NCI-H1092 treated with DMSO at 0.1 percent for 48 hours (cell line): ENCODE measurements at regions not wholly inside any gene's neighbourhood (a gene's known extent, or its start where the extent isn't known, plus 50 kb on each side); places are given as distances from the start of the nearest gene placed in this dataset.

Source experiments
- DNase-seq: peaks from one replicate; lab custom pipeline; 2025; lab: John Stamatoyannopoulos, UW

DNA sequence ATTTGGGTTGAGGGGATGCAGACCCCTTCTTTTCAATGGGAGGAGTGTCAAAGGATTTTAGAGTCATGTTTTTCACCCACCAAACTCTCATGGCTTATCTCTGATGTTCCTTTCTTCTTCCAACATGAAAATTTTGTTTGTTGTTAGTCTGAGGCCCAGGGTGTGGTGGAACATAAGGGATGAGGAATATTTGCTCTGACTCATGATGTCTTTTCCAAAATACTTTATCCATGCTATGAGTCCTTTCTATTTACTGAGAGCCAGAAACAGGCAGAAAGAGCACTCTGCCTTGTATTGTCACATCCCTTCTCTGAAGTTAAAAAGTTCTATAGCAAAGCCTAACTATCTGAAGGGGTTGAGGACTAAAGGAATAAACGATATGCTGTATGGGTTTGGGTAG is 61.6 kb upstream of the GYPA start:
- DNase-seq, result no peak

GRCh38 chr4:144203155-144203554 is 62.6 kb upstream of the GYPA start:
- no peak for DNase-seq

- DNase-seq, result no peak
Measured at GRCh38 chr4:144204431-144204830, 63.9 kb upstream of the GYPA start.

DNA sequence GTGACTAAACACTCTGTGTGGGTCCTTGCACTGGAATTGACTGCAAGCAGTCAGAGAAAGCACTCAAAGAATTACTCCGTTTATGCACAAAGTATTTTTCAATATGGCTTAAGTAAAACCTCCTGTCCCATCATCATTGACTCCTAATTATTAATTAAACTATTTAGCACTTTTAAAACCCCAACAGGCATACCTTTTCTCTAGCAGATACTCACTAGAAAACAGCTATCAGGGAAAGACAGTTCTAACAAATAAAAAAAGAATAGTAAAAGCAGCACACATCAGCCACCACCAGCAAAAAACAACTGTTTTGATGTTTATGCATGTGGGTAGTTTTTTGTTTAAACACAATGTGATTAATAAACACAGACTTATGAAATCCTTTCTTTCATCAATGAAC is 66.2 kb upstream of the GYPA start:
- DNase-seq, result no peak

GRCh38 chr4:144208074-144208473 is 67.6 kb upstream of the GYPA start:
- DNase-seq, result no peak

GRCh38 chr4:144209491-144209890 is 69.0 kb upstream of the GYPA start:
- no peak for DNase-seq

- no peak for DNase-seq
Measured at GRCh38 chr4:144213371-144213770, 72.9 kb upstream of the GYPA start.

DNA sequence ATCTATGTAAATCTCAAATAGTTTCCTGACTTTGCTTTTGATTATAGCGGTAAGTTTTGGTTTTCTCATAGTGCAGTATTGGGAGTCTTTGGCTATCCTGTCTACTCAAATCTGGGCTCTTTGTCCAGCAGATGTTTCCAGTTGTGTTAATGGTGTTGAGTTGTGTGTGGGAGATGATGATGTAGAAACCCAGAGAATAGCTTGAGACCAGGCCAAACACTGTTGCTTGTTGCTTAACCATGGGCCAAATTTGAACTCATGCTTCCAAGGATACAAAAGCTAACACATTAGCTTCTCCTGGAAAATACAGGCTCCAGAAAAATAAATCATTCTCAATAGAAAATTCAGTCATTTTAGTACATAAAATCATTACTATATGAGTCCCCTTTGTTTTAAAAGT is 82.6 kb upstream of the GYPA start:
- DNase-seq, result no peak

GRCh38 chr4:144223661-144224060 is 83.1 kb upstream of the GYPA start:
- no peak for DNase-seq

- no peak for DNase-seq
Measured at GRCh38 chr4:144259285-144259684, 118.8 kb upstream of the GYPA start.

DNA sequence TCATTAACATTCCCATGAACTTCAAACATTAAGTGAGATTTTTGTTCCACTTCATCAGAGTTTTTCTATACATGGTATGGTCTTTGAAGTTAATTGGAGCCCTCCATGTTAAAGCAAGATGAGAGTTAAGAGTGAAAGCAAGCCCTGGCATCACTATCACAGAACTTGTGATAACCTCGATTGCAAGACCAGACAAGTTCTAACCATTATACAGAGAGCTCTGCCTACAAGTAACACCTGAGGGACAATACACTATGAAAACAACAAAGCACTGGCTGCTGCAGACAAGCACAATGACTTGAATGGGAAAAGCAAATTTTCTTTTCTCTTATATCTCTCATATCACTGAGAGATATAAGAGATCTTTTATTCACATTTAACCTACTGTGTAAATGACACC is 126.6 kb upstream of the GYPA start:
- no peak for DNase-seq

GRCh38 chr4:144280688-144281087 is 140.2 kb upstream of the GYPA start:
- DNase-seq, result no peak

- DNase-seq, result no peak
Measured at GRCh38 chr4:144283526-144283925, 143.0 kb upstream of the GYPA start.

DNA sequence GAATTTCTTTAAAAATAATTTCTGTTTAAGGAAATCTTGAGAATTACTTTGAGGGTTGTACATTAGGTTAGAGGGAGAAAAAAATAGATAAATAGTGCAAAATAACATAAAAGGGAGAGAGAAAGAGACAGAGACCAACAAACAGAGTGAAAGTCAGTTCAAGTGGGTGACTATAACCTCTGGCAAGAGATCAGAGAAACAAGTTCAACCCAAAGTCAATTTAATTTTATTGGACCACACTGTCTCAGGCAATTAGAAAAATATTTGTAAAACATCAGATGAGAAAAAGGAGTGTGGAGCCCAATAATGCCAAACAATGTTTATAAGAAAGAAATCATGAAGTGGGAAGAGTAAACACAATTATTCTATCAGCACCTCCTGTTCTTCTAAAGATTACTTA is 143.5 kb upstream of the GYPA start:
- no peak for DNase-seq

- DNase-seq, result no peak
Measured at GRCh38 chr4:144288011-144288903, 147.7 kb upstream of the GYPA start.

GRCh38 chr4:144289667-144290428 is 149.3 kb upstream of the GYPA start:
- DNase-seq, result no peak

GRCh38 chr4:144291164-144291563 is 150.6 kb upstream of the GYPA start:
- DNase-seq, result no peak

DNA sequence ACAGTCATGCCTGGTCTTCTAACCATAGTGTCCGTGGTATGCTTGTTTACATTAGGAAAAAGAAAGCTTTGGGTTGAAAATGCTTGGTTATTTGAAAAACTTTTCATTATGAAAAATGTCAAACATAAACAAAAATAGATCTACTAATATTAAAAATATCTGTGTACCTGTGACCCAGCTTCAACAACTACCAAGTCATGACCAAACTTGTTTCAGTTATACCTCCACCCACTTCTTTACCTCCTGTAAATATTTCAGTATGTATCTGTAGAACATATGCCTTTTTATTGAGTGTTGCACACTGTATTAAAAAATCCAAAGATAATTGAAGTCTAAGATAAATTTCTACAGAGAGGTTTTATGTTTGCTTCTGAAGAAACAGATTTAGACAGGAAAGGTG is 153.7 kb upstream of the GYPA start:
- no peak for DNase-seq

- no peak for DNase-seq
Measured at GRCh38 chr4:144295286-144295995, 154.9 kb upstream of the GYPA start.

DNA sequence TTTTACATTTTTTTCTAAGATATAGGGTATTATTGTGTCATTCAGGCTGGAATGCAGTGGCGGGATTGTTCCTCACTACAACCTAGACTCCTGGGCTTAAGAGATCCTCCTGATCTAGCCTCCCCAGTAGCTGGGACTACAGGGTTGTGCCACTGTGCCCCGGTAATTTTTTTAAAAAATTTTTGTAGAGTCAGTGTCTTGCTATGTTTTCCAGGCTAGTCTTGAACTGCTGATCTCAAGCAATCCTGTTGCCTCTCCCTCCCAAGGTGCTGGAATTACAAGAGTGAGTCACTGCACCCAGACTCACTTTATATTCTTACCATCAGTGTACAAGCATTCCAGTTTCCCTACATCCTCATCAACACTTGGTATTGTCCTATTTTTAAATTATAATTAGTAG is 156.4 kb upstream of the GYPA start:
- DNase-seq, result no peak

- no peak for DNase-seq
Measured at GRCh38 chr4:144298519-144298918, 158.0 kb upstream of the GYPA start.

DNA sequence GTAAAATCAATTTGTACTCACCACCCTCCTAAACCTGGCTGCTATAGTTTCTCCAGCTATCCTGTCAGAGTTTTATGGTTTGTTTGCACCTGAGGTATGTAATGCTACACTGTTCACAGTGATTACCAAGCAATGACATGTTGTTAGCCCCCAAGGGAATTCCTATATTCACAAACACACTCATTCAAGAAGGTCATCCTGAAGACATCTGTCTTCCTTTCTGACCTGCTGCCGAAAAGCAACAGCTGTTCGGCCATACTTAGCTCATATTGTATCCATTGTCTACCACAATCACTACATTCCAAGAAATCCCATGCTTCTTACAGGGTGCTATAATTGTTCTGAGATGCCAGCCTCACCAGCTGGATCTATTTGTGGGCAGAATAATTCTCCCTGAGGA is 160.1 kb upstream of the GYPA start:
- DNase-seq, result no peak
